Neural cell (in vitro differentiated cells): ENCODE measurements at regions not wholly inside any gene's neighbourhood (a gene's known extent, or its start where the extent isn't known, plus 50 kb on each side); places are given as distances from the start of the nearest gene placed in this dataset.

Experiments used
- H2AFZ ChIP-seq: fragments of 200-600, 300-800 bp; sonication (generic), shearing (Covaris generic); 2 replicates; pipeline ENCODE4 v1.6.0; 2014; ENCODE audit warnings: low read depth, mild to moderate bottlenecking, antibody characterized with exemption, low read length, moderate library complexity
- H3F3A ChIP-seq: fragments of 200-600 bp; shearing (Covaris generic); 2 replicates; pipeline ENCODE4 v1.6.1; 2016; ENCODE audit warnings: mild to moderate bottlenecking, moderate library complexity, mixed read lengths, antibody characterized with exemption, low read length; ENCODE audit not compliant: insufficient read depth, poor library complexity, severe bottlenecking
- H3K27ac ChIP-seq: fragments of 200-600, 300-800 bp; sonication (generic), shearing (Covaris generic); 2 replicates; pipeline ENCODE4 v1.5.1; 2014; ENCODE audit warnings: mild to moderate bottlenecking, low read length, moderate library complexity
- H3K27me3 ChIP-seq: fragments of 300-800, 200-600 bp; sonication (generic), shearing (Covaris generic); 2 replicates; pipeline ENCODE4 v1.6.0; 2014; ENCODE audit warnings: mild to moderate bottlenecking, low read depth, low read length, moderate library complexity; ENCODE audit not compliant: insufficient read depth
- H3K36me3 ChIP-seq: fragments of 300-800, 200-600 bp; sonication (generic), shearing (Covaris generic); 2 replicates; pipeline ENCODE4 v1.5.1; 2014; ENCODE audit warnings: mild to moderate bottlenecking, antibody characterized with exemption, low read length, moderate library complexity; ENCODE audit not compliant: insufficient read depth
- H3K4me2 ChIP-seq: fragments of 300-800, 200-600 bp; sonication (generic), shearing (Covaris generic); 2 replicates; pipeline ENCODE4 v1.6.0; 2014; ENCODE audit warnings: mild to moderate bottlenecking, low read length
- H3K4me3 ChIP-seq: fragments of 300-800, 200-600 bp; sonication (generic), shearing (Covaris generic); 2 replicates; pipeline ENCODE4 v1.5.1; 2014; ENCODE audit warnings: mild to moderate bottlenecking, low read length, moderate library complexity
- H3K79me2 ChIP-seq: fragments of 200-600 bp; shearing (Covaris generic); replicated peaks from 2 replicates; pipeline ENCODE4 v1.6.0; 2014; ENCODE audit warnings: mild to moderate bottlenecking, low read length, moderate library complexity; ENCODE audit not compliant: insufficient read depth
- H3K9ac ChIP-seq: fragments of 300-800, 200-600 bp; sonication (generic), shearing (Covaris generic); 2 replicates; pipeline ENCODE4 v1.6.1; 2016; ENCODE audit warnings: mild to moderate bottlenecking, low read length, mixed read lengths
- H3K9me2 ChIP-seq: fragments of 200-600 bp; shearing (Covaris generic); 2 replicates; pipeline ENCODE4 v1.6.1; 2016; ENCODE audit warnings: mild to moderate bottlenecking, low read length, mixed read lengths; ENCODE audit not compliant: insufficient read depth
- H3K9me3 ChIP-seq: fragments of 200-600, 300-800 bp; sonication (generic), shearing (Covaris generic); 2 replicates; pipeline ENCODE4 v1.6.1; 2016; ENCODE audit warnings: mild to moderate bottlenecking, mixed run types, low read length, moderate library complexity, mixed read lengths
- H4K20me1 ChIP-seq: fragments of 200-600 bp; shearing (Covaris generic); 2 replicates; pipeline ENCODE4 v1.6.1; 2016; ENCODE audit warnings: mild to moderate bottlenecking, mixed run types; ENCODE audit not compliant: insufficient read depth
- EP300 ChIP-seq: fragments of 450-650 bp; conservative IDR thresholded peaks from 2 replicates; pipeline ENCODE4 v1.6.1; 2014; ENCODE audit warnings: antibody characterized with exemption, mild to moderate bottlenecking, moderate library complexity; ENCODE audit not compliant: poor library complexity, severe bottlenecking
- EZH2 ChIP-seq: fragments of 200-600, 300-800 bp; shearing (Covaris generic), sonication (generic); IDR thresholded peaks from 2 replicates; pipeline ENCODE4 v1.6.1; 2014; ENCODE audit warnings: antibody characterized with exemption, low read length, borderline replicate concordance, mild to moderate bottlenecking; ENCODE audit not compliant: insufficient read depth, poor library complexity, severe bottlenecking
- MXI1 ChIP-seq: fragments of 450-650 bp; conservative IDR thresholded peaks from 2 replicates; pipeline ENCODE4 v1.6.1; 2014; ENCODE audit warnings: antibody characterized with exemption, mild to moderate bottlenecking; ENCODE audit not compliant: poor library complexity, severe bottlenecking
- POLR2AphosphoS5 ChIP-seq: IDR thresholded peaks from 2 replicates; pipeline ENCODE4 v1.6.1; 2012
- RAD21 ChIP-seq: fragments of 450-650 bp; conservative IDR thresholded peaks from 2 replicates; pipeline ENCODE4 v1.6.1; 2014; ENCODE audit warnings: antibody characterized with exemption, mild to moderate bottlenecking, moderate library complexity
- SMC3 ChIP-seq: fragments of 450-650 bp; conservative IDR thresholded peaks from 2 replicates; pipeline ENCODE4 v1.6.1; 2014; ENCODE audit warnings: antibody characterized with exemption, mild to moderate bottlenecking, moderate library complexity; ENCODE audit not compliant: poor library complexity
- TAF1 ChIP-seq: IDR thresholded peaks from 2 replicates; pipeline ENCODE4 v1.6.1; 2012; ENCODE audit warnings: low read depth
- TF ChIP-seq, protein P1 (sequence below): fragments of 450-650 bp; IDR thresholded peaks from 2 replicates; pipeline ENCODE4 v1.5.1; 2014; ENCODE audit warnings: antibody characterized with exemption, mild to moderate bottlenecking, moderate library complexity; ENCODE audit not compliant: poor library complexity, severe bottlenecking
- TF ChIP-seq, protein P2 (sequence below): IDR thresholded peaks from 2 replicates; pipeline ENCODE4 v1.6.1; 2012; ENCODE audit warnings: borderline replicate concordance

DNA sequence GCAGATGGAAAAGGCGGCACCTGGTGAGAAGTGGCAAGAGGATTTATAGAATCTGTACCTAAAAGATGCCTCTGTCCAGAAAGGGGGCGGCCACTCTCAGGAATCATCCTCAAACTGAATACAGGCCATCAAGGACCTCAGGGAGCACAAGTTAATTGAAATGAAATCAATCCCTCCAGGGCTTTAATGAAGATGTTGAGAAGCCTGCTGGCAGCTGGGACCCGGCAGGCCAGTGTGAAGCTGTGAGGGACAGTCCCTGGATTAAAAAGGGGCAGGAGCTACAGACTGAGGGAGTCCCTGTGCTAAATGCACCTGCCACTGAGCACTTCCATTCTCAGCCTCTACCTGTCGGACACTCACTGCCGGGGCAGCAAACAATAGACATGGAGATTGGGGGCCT is 107.7 kb upstream of the GGTLC1 start:
- Histone ChIP-seq H3K4me3 (no peak overlapping the region), H3K9me3 (no peaks in the 10 kb centered on the region), H2AFZ (no peak overlapping the region), H3K27me3 (no peaks in the 10 kb centered on the region), H4K20me1 (no peaks in the 10 kb centered on the region), H3K9ac (no peak overlapping the region), H3F3A (no peaks in the 10 kb centered on the region), H3K4me2 (no peak overlapping the region), H3K27ac (no peak overlapping the region), H3K9me2 (no peaks in the 10 kb centered on the region), H3K36me3 (no peaks in the 10 kb centered on the region), H3K79me2 (no peaks in the 10 kb centered on the region)
- TF ChIP-seq POLR2AphosphoS5, result no peak
- TF ChIP-seq TAF1, result no peak
- TF ChIP-seq, protein P1, sequence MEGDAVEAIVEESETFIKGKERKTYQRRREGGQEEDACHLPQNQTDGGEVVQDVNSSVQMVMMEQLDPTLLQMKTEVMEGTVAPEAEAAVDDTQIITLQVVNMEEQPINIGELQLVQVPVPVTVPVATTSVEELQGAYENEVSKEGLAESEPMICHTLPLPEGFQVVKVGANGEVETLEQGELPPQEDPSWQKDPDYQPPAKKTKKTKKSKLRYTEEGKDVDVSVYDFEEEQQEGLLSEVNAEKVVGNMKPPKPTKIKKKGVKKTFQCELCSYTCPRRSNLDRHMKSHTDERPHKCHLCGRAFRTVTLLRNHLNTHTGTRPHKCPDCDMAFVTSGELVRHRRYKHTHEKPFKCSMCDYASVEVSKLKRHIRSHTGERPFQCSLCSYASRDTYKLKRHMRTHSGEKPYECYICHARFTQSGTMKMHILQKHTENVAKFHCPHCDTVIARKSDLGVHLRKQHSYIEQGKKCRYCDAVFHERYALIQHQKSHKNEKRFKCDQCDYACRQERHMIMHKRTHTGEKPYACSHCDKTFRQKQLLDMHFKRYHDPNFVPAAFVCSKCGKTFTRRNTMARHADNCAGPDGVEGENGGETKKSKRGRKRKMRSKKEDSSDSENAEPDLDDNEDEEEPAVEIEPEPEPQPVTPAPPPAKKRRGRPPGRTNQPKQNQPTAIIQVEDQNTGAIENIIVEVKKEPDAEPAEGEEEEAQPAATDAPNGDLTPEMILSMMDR, result no peak
- TF ChIP-seq SMC3, result no peak
- TF ChIP-seq MXI1, result no peak
- no peak for TF ChIP-seq EZH2
- no peak for TF ChIP-seq EP300

DNA sequence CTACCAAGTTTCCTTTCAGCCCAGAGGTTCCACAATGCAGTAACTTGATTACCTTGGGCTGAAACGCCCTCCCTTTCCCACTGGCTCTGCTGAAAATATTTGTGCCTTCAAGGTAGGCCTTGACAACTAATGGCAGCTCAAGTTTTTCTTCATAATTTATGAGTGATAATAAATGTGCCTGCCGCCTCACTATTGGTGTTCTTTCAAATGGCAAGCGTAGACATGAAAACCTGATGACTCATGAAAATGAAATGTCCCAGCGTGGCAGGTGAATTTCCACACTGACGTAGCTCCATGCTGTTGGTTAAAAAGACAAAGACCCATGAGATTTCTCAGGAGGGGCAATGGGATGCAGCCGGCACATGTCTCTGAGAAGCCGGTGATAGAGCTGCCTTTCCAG is 107.2 kb upstream of the GGTLC1 start:
- TF ChIP-seq EP300, result no peak
- no peak for TF ChIP-seq TAF1
- no peak for TF ChIP-seq SMC3
- TF ChIP-seq, protein P1, result no peak
- TF ChIP-seq POLR2AphosphoS5, result no peak
- no peak for TF ChIP-seq EZH2
- TF ChIP-seq, protein P2, sequence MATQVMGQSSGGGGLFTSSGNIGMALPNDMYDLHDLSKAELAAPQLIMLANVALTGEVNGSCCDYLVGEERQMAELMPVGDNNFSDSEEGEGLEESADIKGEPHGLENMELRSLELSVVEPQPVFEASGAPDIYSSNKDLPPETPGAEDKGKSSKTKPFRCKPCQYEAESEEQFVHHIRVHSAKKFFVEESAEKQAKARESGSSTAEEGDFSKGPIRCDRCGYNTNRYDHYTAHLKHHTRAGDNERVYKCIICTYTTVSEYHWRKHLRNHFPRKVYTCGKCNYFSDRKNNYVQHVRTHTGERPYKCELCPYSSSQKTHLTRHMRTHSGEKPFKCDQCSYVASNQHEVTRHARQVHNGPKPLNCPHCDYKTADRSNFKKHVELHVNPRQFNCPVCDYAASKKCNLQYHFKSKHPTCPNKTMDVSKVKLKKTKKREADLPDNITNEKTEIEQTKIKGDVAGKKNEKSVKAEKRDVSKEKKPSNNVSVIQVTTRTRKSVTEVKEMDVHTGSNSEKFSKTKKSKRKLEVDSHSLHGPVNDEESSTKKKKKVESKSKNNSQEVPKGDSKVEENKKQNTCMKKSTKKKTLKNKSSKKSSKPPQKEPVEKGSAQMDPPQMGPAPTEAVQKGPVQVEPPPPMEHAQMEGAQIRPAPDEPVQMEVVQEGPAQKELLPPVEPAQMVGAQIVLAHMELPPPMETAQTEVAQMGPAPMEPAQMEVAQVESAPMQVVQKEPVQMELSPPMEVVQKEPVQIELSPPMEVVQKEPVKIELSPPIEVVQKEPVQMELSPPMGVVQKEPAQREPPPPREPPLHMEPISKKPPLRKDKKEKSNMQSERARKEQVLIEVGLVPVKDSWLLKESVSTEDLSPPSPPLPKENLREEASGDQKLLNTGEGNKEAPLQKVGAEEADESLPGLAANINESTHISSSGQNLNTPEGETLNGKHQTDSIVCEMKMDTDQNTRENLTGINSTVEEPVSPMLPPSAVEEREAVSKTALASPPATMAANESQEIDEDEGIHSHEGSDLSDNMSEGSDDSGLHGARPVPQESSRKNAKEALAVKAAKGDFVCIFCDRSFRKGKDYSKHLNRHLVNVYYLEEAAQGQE, result no peak
- no peak for TF ChIP-seq RAD21
- no peak for TF ChIP-seq MXI1
- H3K36me3 ChIP-seq, result no peaks in the 10 kb centered on the region
- H4K20me1 ChIP-seq, result no peaks in the 10 kb centered on the region
- no peaks in the 10 kb centered on the region for H3K9me2 ChIP-seq
- H3K79me2 ChIP-seq, result no peaks in the 10 kb centered on the region
- no peaks in the 10 kb centered on the region for H3F3A ChIP-seq
- H3K4me2 ChIP-seq, result no peak overlapping the region
- H3K9me3 ChIP-seq, result no peaks in the 10 kb centered on the region
- no peak overlapping the region for H3K27ac ChIP-seq
- no peak overlapping the region for H3K9ac ChIP-seq
- no peaks in the 10 kb centered on the region for H3K27me3 ChIP-seq
- H3K4me3 ChIP-seq, result no peak overlapping the region
- no peak overlapping the region for H2AFZ ChIP-seq
